GM12878 (cell line): ENCODE measurements at regions not wholly inside any gene's neighbourhood (a gene's known extent, or its start where the extent isn't known, plus 50 kb on each side); places are given as distances from the start of the nearest gene placed in this dataset.

Experiments
- ATAC-seq: fragments of 200-7000 bp; cut with Tn5 transposase; 3 replicates; pipeline ENCODE4 v1.9.1; 2020; ENCODE audit warnings: mild to moderate bottlenecking, moderate library complexity
- BruUV-seq: library from RNA; stranded (reverse); fragments of 400-500 nt; replicated peaks from 2 replicates; lab custom pipeline; 2021; lab: Mats Ljungman, UMichigan
- CTCF ChIA-PET: fragments of 300-600 bp; sonication (Branson Sonifier 250); formaldehyde crosslinking; extraction: SDS; loops from one replicate; lab custom pipeline; 2021; ENCODE audit warnings: inconsistent platforms; lab: Yijun Ruan, JAX
- POLR2A ChIA-PET: fragments of 350-600 bp; formaldehyde crosslinking; extraction: SDS; loops from one replicate; lab custom pipeline; 2021; ENCODE audit warnings: inconsistent platforms; lab: Charles Lee
- RAD21 ChIA-PET: fragments of 300-600 bp; sonication (Branson Sonifier 250); formaldehyde crosslinking; loops from one replicate; lab custom pipeline; 2023; ENCODE audit warnings: antibody characterized with exemption; ENCODE audit not compliant: unreplicated experiment; lab: Charles Lee
- SMC1A ChIA-PET: fragments of 300-600 bp; sonication (Branson Sonifier 250); formaldehyde crosslinking; loops from one replicate; lab custom pipeline; 2023; ENCODE audit not compliant: unreplicated experiment, uncharacterized antibody; lab: Charles Lee
- DNase-seq: peaks from one replicate; pipeline ENCODE4 v3.0.0-alpha.2; 2011; ENCODE audit warnings: low read depth, low spot score
- FAIRE-seq: peaks from 3 replicates; lab custom pipeline; 2011; peaks lifted over from hg19 to GRCh38; lab: Jason Lieb, UNC
- H2AFZ ChIP-seq: 2 replicates; pipeline ENCODE4 v1.6.0; 2011; ENCODE audit warnings: low read depth, low read length, control low read depth; ENCODE audit not compliant: control insufficient read depth
- H3K27ac ChIP-seq: 2 replicates; pipeline ENCODE4 v1.5.1; 2011; ENCODE audit warnings: control low read depth; ENCODE audit not compliant: control insufficient read depth, insufficient read depth
- H3K27me3 ChIP-seq, 2 experiments: replicated peaks in 1 of 2; 2 replicates each; pipeline versions ENCODE4 v1.6.0 to v1.6.1; 2011; ENCODE audit warnings: low read length in 1 of 2; ENCODE audit not compliant: control insufficient read depth in 2 of 2, insufficient read depth in 2 of 2
- H3K36me3 ChIP-seq, 2 experiments: 2 replicates each; pipeline ENCODE4 v1.5.1; 2011; ENCODE audit warnings: low read length in 1 of 2; ENCODE audit not compliant: control insufficient read depth in 2 of 2, insufficient read depth in 2 of 2
- H3K4me1 ChIP-seq: 2 replicates; pipeline ENCODE4 v1.6.1; 2011; ENCODE audit warnings: mild to moderate bottlenecking, low read length, moderate library complexity, mixed read lengths; ENCODE audit not compliant: control insufficient read depth, insufficient read depth
- H3K4me2 ChIP-seq: 2 replicates; pipeline ENCODE4 v1.6.0; 2011; ENCODE audit warnings: control low read depth; ENCODE audit not compliant: control insufficient read depth, insufficient read depth
- H3K4me3 ChIP-seq: fragments of 200-600 bp; sonication (generic); 2 replicates; pipeline ENCODE4 v1.5.1; 2016
- H3K79me2 ChIP-seq: 2 replicates; pipeline ENCODE4 v1.6.0; 2011; ENCODE audit warnings: low read length; ENCODE audit not compliant: control insufficient read depth, insufficient read depth
- H3K9ac ChIP-seq: 2 replicates; pipeline ENCODE4 v1.8.0; 2011; ENCODE audit warnings: low read length, control low read depth, mixed read lengths; ENCODE audit not compliant: control insufficient read depth, insufficient read depth
- H3K9me3 ChIP-seq: replicated peaks from 3 replicates; pipeline ENCODE4 v1.5.1; 2011; ENCODE audit warnings: mild to moderate bottlenecking, low read length; ENCODE audit not compliant: control insufficient read depth, insufficient read depth
- H4K20me1 ChIP-seq: 2 replicates; pipeline ENCODE4 v1.6.0; 2011; ENCODE audit not compliant: control insufficient read depth, insufficient read depth
- BMI1 ChIP-seq: fragments of 450-650 bp; IDR thresholded peaks from 2 replicates; pipeline ENCODE4 v1.6.1; 2016; ENCODE audit warnings: mild to moderate bottlenecking, moderate library complexity, borderline replicate concordance
- KLF5 ChIP-seq: fragments of 450-650 bp; IDR thresholded peaks from 2 replicates; pipeline ENCODE4 v1.6.1; 2014; ENCODE audit warnings: mild to moderate bottlenecking; ENCODE audit not compliant: partially characterized antibody
- MEF2A ChIP-seq: IDR thresholded peaks from 2 replicates; pipeline ENCODE4 v1.6.1; 2011; ENCODE audit warnings: low read depth, mild to moderate bottlenecking, low read length, moderate library complexity; ENCODE audit not compliant: insufficient read depth
- PKNOX1 ChIP-seq: fragments of 450-650 bp; IDR thresholded peaks from 2 replicates; pipeline ENCODE4 v1.6.1; 2016; ENCODE audit warnings: mild to moderate bottlenecking
- POLR2AphosphoS2 ChIP-seq: IDR thresholded peaks from 2 replicates; pipeline ENCODE4 v1.6.1; 2011; ENCODE audit warnings: low read depth, mild to moderate bottlenecking, low read length, improper control_type of control experiment, moderate library complexity
- RBBP5 ChIP-seq: fragments of 200-600 bp; sonication (generic); conservative IDR thresholded peaks from 2 replicates; pipeline ENCODE4 v1.6.1; 2016
- RELA ChIP-seq: fragments of 450-650 bp; IDR thresholded peaks from 2 replicates; pipeline ENCODE4 v1.8.0; 2014; ENCODE audit warnings: borderline replicate concordance; ENCODE audit not compliant: partially characterized antibody
- SPI1 ChIP-seq: IDR thresholded peaks from 2 replicates; pipeline ENCODE4 v1.6.1; 2011; ENCODE audit warnings: low read depth, mild to moderate bottlenecking, low read length, moderate library complexity, borderline replicate concordance; ENCODE audit not compliant: insufficient read depth
- WGBS: methylation state at CpG from one replicate; pipeline ENCODE4 v1.1.6; 2016; ENCODE audit warnings: low lambda C conversion rate; ENCODE audit not compliant: insufficient replicate concordance, insufficient coverage; ENCODE audit errors: missing lambda C conversion rate; 5-methylcytosine and 5-hydroxymethylcytosine counted together
- in situ Hi-C: fragments of 300-500 bp; cut with MboI; formaldehyde crosslinking; loops from 9 replicates; pipeline ENCODE4 v1.14.3; 2018; ENCODE audit warnings: mixed read lengths
- intact Hi-C: fragments of 100-400 bp; cut with micrococcal nuclease; formaldehyde crosslinking; loops from one replicate; pipeline ENCODE4 v1.14.2; 2022; ENCODE audit not compliant: unreplicated experiment
- TF ChIP-seq, protein P1 (sequence below): IDR thresholded peaks from 2 replicates; pipeline ENCODE4 v1.6.1; 2012; ENCODE audit warnings: low read length, inconsistent platforms
- TF ChIP-seq, protein P2 (sequence below): IDR thresholded peaks from 2 replicates; pipeline ENCODE4 v1.6.1; 2011; ENCODE audit warnings: low read depth, low read length, improper control_type of control experiment, borderline replicate concordance

GRCh38 chr3:167952969-167953368 lies 142.8 kb downstream of the GOLIM4 start:
- intact Hi-C loops = no loop called here
- ATAC-seq (no peak), DNase-seq (no peak), FAIRE-seq (no peak)
- in situ Hi-C loops = no loop called here
- TF ChIP-seq RELA (no peak), SPI1 (no peak), POLR2AphosphoS2 (no peak), PKNOX1 (no peak)
- Histone ChIP-seq H3K36me3 (no peaks in the 10 kb centered on the region), H3K9ac (no peak overlapping the region), H3K4me1 (no peaks in the 10 kb centered on the region), H3K27ac (no peak overlapping the region), H3K4me3 (no peak overlapping the region), H3K9me3 (no peaks in the 10 kb centered on the region), H3K79me2 (no peaks in the 10 kb centered on the region), H3K4me2 (no peak overlapping the region), H4K20me1 (no peaks in the 10 kb centered on the region), H2AFZ (no peak overlapping the region), H3K27me3 (no peaks in the 10 kb centered on the region)
- BruUV-seq = no TSS peak
- 34% methylated on average over 4 of the region's 4 CpGs for WGBS
- CTCF ChIA-PET = no interaction called here
- SMC1A ChIA-PET = interaction anchor here (0.9 to 1.1 kb wide), 2 partner anchors 8 to 33 kb away, joined by 3 read pairs; no protein-coding TSS in a partner anchor
- POLR2A ChIA-PET = no interaction called here
- RAD21 ChIA-PET = no interaction called here

DNA sequence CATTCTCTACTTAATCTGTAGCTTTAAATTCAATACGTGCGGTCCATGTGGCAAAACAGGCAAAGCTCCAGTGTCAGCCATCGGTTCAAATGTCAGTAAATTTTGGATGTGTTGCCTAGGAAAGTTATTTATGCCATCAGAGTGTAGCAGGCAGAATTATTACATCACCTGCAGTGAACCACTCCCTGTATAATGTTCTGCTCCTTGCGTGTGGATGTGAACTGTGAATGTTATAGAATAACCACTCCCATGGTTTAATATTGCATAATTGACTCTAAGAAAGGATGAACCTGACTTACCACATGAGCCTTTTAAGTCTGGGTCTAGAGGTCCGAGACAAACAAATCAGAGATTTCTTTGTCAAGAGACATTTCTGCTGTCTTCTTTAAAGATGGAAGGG lies 145.5 kb downstream of the GOLIM4 start:
- no peaks in the 10 kb centered on the region for H3K36me3 ChIP-seq
- no peaks in the 10 kb centered on the region for H3K27me3 ChIP-seq
- no peak for FAIRE-seq
- H3K9ac ChIP-seq = no peak overlapping the region
- no peak overlapping the region for H2AFZ ChIP-seq
- intact Hi-C loops (no loop called here), in situ Hi-C loops (no loop called here)
- H3K4me1 ChIP-seq = no peaks in the 10 kb centered on the region
- no peak overlapping the region for H3K4me2 ChIP-seq
- RAD21 ChIA-PET = no interaction called here
- no peaks in the 10 kb centered on the region for H3K9me3 ChIP-seq
- no peak overlapping the region for H3K27ac ChIP-seq
- H3K4me3 ChIP-seq = no peak overlapping the region
- SMC1A ChIA-PET = interaction anchor here (1.0 kb wide), 1 partner anchor 19 kb away, joined by 4 read pairs; no protein-coding TSS in a partner anchor
- CTCF ChIA-PET = interaction anchor here (1.0 to 1.8 kb wide), 2 partner anchors 9 to 215 kb away, joined by 3 to 5 read pairs; no protein-coding TSS in a partner anchor
- DNase-seq = no peak
- no peak for ATAC-seq
- H3K79me2 ChIP-seq = no peaks in the 10 kb centered on the region
- WGBS = 20% methylated on average over 5 of the region's 5 CpGs
- BruUV-seq = no TSS peak
- H4K20me1 ChIP-seq = no peaks in the 10 kb centered on the region
- POLR2A ChIA-PET = no interaction called here
- TF ChIP-seq, protein P1, sequence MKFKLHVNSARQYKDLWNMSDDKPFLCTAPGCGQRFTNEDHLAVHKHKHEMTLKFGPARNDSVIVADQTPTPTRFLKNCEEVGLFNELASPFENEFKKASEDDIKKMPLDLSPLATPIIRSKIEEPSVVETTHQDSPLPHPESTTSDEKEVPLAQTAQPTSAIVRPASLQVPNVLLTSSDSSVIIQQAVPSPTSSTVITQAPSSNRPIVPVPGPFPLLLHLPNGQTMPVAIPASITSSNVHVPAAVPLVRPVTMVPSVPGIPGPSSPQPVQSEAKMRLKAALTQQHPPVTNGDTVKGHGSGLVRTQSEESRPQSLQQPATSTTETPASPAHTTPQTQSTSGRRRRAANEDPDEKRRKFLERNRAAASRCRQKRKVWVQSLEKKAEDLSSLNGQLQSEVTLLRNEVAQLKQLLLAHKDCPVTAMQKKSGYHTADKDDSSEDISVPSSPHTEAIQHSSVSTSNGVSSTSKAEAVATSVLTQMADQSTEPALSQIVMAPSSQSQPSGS = no peak
- no peak for TF ChIP-seq RBBP5
- no peak for TF ChIP-seq BMI1
- TF ChIP-seq, protein P2, sequence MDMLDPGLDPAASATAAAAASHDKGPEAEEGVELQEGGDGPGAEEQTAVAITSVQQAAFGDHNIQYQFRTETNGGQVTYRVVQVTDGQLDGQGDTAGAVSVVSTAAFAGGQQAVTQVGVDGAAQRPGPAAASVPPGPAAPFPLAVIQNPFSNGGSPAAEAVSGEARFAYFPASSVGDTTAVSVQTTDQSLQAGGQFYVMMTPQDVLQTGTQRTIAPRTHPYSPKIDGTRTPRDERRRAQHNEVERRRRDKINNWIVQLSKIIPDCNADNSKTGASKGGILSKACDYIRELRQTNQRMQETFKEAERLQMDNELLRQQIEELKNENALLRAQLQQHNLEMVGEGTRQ = no peak
- TF ChIP-seq MEF2A = no peak
- TF ChIP-seq KLF5 = no peak
